ENCODE measurements at regions not wholly inside any gene's neighbourhood (a gene's known extent, or its start where the extent isn't known, plus 50 kb on each side); places are given as distances from the start of the nearest gene placed in this dataset.

GRCh38 chr13:103272770-103273169, 206.6 kb upstream of the SLC10A2 start:
- no peak for DNase-seq (ENCODE audit: low read depth)
- no peak for TF ChIP-seq CTCF (conservative IDR thresholded peaks at IDR 0.05; ENCODE audit: low read depth, low read length)
- H3K4me3 ChIP-seq (ENCODE audit: low read length) = no peak overlapping the region

- no peak overlapping the region for H3K4me3 ChIP-seq (ENCODE audit: low read length)
- DNase-seq (ENCODE audit: low read depth) = no peak
- no peak for TF ChIP-seq CTCF (conservative IDR thresholded peaks at IDR 0.05; ENCODE audit: low read depth, low read length)
Observed at GRCh38 chr13:103263448-103263847, 197.2 kb upstream of the SLC10A2 start.

GRCh38 chr13:103255587-103256301, 189.5 kb upstream of the SLC10A2 start:
- DNase-seq (ENCODE audit: low read depth) = no peak
- TF ChIP-seq CTCF (conservative IDR thresholded peaks at IDR 0.05; ENCODE audit: low read depth, low read length) = no peak
- no peak overlapping the region for H3K4me3 ChIP-seq (ENCODE audit: low read length)

- no peak for DNase-seq (ENCODE audit: low read depth)
- H3K4me3 ChIP-seq (ENCODE audit: low read length) = no peak overlapping the region
- TF ChIP-seq CTCF (conservative IDR thresholded peaks at IDR 0.05; ENCODE audit: low read depth, low read length) = no peak
Observed at GRCh38 chr13:103250071-103250470, 183.9 kb upstream of the SLC10A2 start.

- no peak for TF ChIP-seq CTCF (conservative IDR thresholded peaks at IDR 0.05; ENCODE audit: low read depth, low read length)
- no peak overlapping the region for H3K4me3 ChIP-seq (ENCODE audit: low read length)
- DNase-seq (ENCODE audit: low read depth) = peak; percentile 46
Observed at GRCh38 chr13:103246581-103247200, 180.5 kb upstream of the SLC10A2 start.

GRCh38 chr13:103243495-103243894, 177.3 kb upstream of the SLC10A2 start:
- TF ChIP-seq CTCF (conservative IDR thresholded peaks at IDR 0.05; ENCODE audit: low read depth, low read length) = no peak
- no peak for DNase-seq (ENCODE audit: low read depth)
- no peak overlapping the region for H3K4me3 ChIP-seq (ENCODE audit: low read length)

- no peak for DNase-seq (ENCODE audit: low read depth)
- no peak overlapping the region for H3K4me3 ChIP-seq (ENCODE audit: low read length)
- TF ChIP-seq CTCF (conservative IDR thresholded peaks at IDR 0.05; ENCODE audit: low read depth, low read length) = no peak
Observed at GRCh38 chr13:103238441-103238840, 172.2 kb upstream of the SLC10A2 start.

Data from retinal pigment epithelial cell (primary cell).